CD14-positive monocyte (primary cell): ENCODE measurements at regions not wholly inside any gene's neighbourhood (a gene's known extent, or its start where the extent isn't known, plus 50 kb on each side); places are given as distances from the start of the nearest gene placed in this dataset.

ENCODE experiments used
- DNase-seq, 3 donors: peaks; one replicate each; pipeline ENCODE4 v3.0.0-alpha.2; 2011 to 2022
- H2AFZ ChIP-seq: 2 replicates; pipeline ENCODE4 v1.6.0; 2012; ENCODE audit warnings: mild to moderate bottlenecking, low read depth, low read length, inconsistent platforms; ENCODE audit not compliant: insufficient read depth, poor library complexity, severe bottlenecking
- H3K27ac ChIP-seq, 2 donors: 1 replicate in 1 of 2; 2 replicates in 1 of 2; pipeline ENCODE4 v1.5.1; 2012 to 2013; ENCODE audit warnings: low read length in 2 of 2, control low read depth in 1 of 2, inconsistent platforms in 1 of 2, low read depth in 1 of 2, mild to moderate bottlenecking in 1 of 2
- H3K27me3 ChIP-seq, 2 donors: one replicate each; pipeline versions ENCODE4 v1.6.0 to v1.6.1; 2011 to 2013; ENCODE audit warnings: low read length in 2 of 2; ENCODE audit not compliant: control insufficient read depth in 2 of 2, insufficient read depth in 2 of 2
- H3K36me3 ChIP-seq, 2 donors: replicated peaks in 1 of 2; 1 replicate in 1 of 2; 2 replicates in 1 of 2; pipeline versions ENCODE4 v1.5.1 to v1.6.1; 2012 to 2013; ENCODE audit warnings: low read length in 2 of 2, control low read depth in 1 of 2, inconsistent platforms in 1 of 2, mild to moderate bottlenecking in 1 of 2; ENCODE audit not compliant: insufficient read depth in 2 of 2, control insufficient read depth in 1 of 2
- H3K4me1 ChIP-seq, 2 donors: 1 replicate in 1 of 2; 2 replicates in 1 of 2; pipeline versions ENCODE4 v1.5.1 to v1.6.1; 2012 to 2013; ENCODE audit warnings: low read length in 2 of 2, control low read depth in 1 of 2, inconsistent platforms in 1 of 2, mild to moderate bottlenecking in 1 of 2, moderate library complexity in 1 of 2; ENCODE audit not compliant: insufficient read depth in 2 of 2, control insufficient read depth in 1 of 2
- H3K4me2 ChIP-seq: replicated peaks from 2 replicates; pipeline ENCODE3; 2012; ENCODE audit warnings: low read length, moderate library complexity, mild to moderate bottlenecking; ENCODE audit not compliant: poor library complexity, severe bottlenecking; ENCODE audit errors: extremely low read depth
- H3K4me3 ChIP-seq, 3 experiments: fragments of 200-600 bp in 1 of 3; sonication (generic) in 1 of 3; replicated peaks in 1 of 3; 1 replicate in 2 of 3; 2 replicates in 1 of 3; pipeline ENCODE4 v1.5.1; 2011 to 2013; ENCODE audit warnings: low read length in 3 of 3, mild to moderate bottlenecking in 3 of 3, control low read depth in 2 of 3, low read depth in 2 of 3, inconsistent platforms in 1 of 3, moderate library complexity in 1 of 3
- H3K79me2 ChIP-seq: 2 replicates; pipeline ENCODE4 v1.6.0; 2012; ENCODE audit warnings: mild to moderate bottlenecking, control low read depth, inconsistent platforms, low read length, moderate library complexity; ENCODE audit not compliant: insufficient read depth
- H3K9ac ChIP-seq: 2 replicates; pipeline ENCODE4 v1.6.0; 2017; ENCODE audit warnings: low read length, mild to moderate bottlenecking; ENCODE audit not compliant: insufficient read depth, poor library complexity, severe bottlenecking
- H3K9me3 ChIP-seq, 2 donors: replicated peaks in 1 of 2; 1 replicate in 1 of 2; 2 replicates in 1 of 2; pipeline versions ENCODE4 v1.5.1 to v1.6.1; 2012 to 2013; ENCODE audit warnings: low read length in 2 of 2, control low read depth in 1 of 2; ENCODE audit not compliant: control insufficient read depth in 1 of 2, insufficient read depth in 1 of 2
- H4K20me1 ChIP-seq: 2 replicates; pipeline ENCODE4 v1.6.0; 2012; ENCODE audit warnings: mild to moderate bottlenecking, low read length, control low read depth, moderate library complexity; ENCODE audit not compliant: insufficient read depth
- H3K27ac Mint-ChIP-seq, 7 donors: one replicate each; pipeline ENCODE4 v1.8.0; 2020; ENCODE audit warnings: mild to moderate bottlenecking in 7 of 7, mixed read lengths in 7 of 7, moderate library complexity in 6 of 7, inconsistent platforms in 2 of 7
- H3K27me3 Mint-ChIP-seq, 3 donors: one replicate each; pipeline ENCODE4 v1.8.0; 2021 to 2022; ENCODE audit warnings: low read depth in 3 of 3, mild to moderate bottlenecking in 3 of 3, mixed read lengths in 3 of 3, moderate library complexity in 3 of 3, inconsistent platforms in 1 of 3
- H3K36me3 Mint-ChIP-seq, 2 donors: one replicate each; pipeline ENCODE4 v1.8.0; 2020; ENCODE audit warnings: mixed read lengths in 2 of 2, inconsistent platforms in 1 of 2, mild to moderate bottlenecking in 1 of 2
- H3K4me1 Mint-ChIP-seq: one replicate; pipeline ENCODE4 v1.8.0; 2020; ENCODE audit warnings: mild to moderate bottlenecking, mixed read lengths
- H3K4me3 Mint-ChIP-seq, 2 donors: one replicate each; pipeline ENCODE4 v1.8.0; 2020; ENCODE audit warnings: mild to moderate bottlenecking in 2 of 2, mixed read lengths in 2 of 2, moderate library complexity in 1 of 2
- H3K9me3 Mint-ChIP-seq, 7 donors: one replicate each; pipeline ENCODE4 v1.8.0; 2020 to 2022; ENCODE audit warnings: mixed read lengths in 7 of 7, mild to moderate bottlenecking in 6 of 7, moderate library complexity in 6 of 7, inconsistent platforms in 2 of 7
- WGBS: methylation state at CpG from one replicate; pipeline ENCODE4 v1.1.5; 2013; ENCODE audit warnings: missing lambda C conversion rate; ENCODE audit not compliant: insufficient coverage; 5-methylcytosine and 5-hydroxymethylcytosine counted together
- intact Hi-C, 2 donors: fragments of 100-400 bp; cut with micrococcal nuclease; formaldehyde crosslinking; loops; one replicate each; pipeline versions ENCODE4 v1.15.0 to v1.15.1; 2023
- TF ChIP-seq, protein P1 (sequence below): fragments of 200-600 bp; IDR thresholded peaks from one replicate; pipeline ENCODE4 v1.8.0; 2022; ENCODE audit warnings: antibody characterized with exemption, mild to moderate bottlenecking

- TF ChIP-seq, protein P1, sequence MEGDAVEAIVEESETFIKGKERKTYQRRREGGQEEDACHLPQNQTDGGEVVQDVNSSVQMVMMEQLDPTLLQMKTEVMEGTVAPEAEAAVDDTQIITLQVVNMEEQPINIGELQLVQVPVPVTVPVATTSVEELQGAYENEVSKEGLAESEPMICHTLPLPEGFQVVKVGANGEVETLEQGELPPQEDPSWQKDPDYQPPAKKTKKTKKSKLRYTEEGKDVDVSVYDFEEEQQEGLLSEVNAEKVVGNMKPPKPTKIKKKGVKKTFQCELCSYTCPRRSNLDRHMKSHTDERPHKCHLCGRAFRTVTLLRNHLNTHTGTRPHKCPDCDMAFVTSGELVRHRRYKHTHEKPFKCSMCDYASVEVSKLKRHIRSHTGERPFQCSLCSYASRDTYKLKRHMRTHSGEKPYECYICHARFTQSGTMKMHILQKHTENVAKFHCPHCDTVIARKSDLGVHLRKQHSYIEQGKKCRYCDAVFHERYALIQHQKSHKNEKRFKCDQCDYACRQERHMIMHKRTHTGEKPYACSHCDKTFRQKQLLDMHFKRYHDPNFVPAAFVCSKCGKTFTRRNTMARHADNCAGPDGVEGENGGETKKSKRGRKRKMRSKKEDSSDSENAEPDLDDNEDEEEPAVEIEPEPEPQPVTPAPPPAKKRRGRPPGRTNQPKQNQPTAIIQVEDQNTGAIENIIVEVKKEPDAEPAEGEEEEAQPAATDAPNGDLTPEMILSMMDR: no peak
- Histone ChIP-seq H3K27me3 (no peaks in the 10 kb centered on the region), H3K4me1 (no peaks in the 10 kb centered on the region), H3K4me2 (no peak overlapping the region), H3K79me2 (no peaks in the 10 kb centered on the region), H3K9me3 (no peaks in the 10 kb centered on the region), H3K9ac (no peak overlapping the region), H2AFZ (no peak overlapping the region), H3K36me3 (no peaks in the 10 kb centered on the region), H4K20me1 (no peaks in the 10 kb centered on the region), H3K4me3 (no peak overlapping the region), H3K27ac (no peak overlapping the region)
- DNase-seq: no peak
- Mint-ChIP-seq H3K27me3 (peaks cover 0 to 2% (median 0%) of the 10 kb centered on the region in 3 donors), H3K4me3 (no peak overlapping the region), H3K9me3 (peaks cover 0 to 5% (median 0%) of the 10 kb centered on the region in 7 donors), H3K4me1 (no peaks in the 10 kb centered on the region), H3K27ac (no peak overlapping the region), H3K36me3 (no peaks in the 10 kb centered on the region)
- intact Hi-C loops: no loop called here
- WGBS: 82% methylated on average over 5 of the region's 5 CpGs
Observed at GRCh38 chr11:81840380-81840779, 893.3 kb downstream of the FAM181B start.

DNA sequence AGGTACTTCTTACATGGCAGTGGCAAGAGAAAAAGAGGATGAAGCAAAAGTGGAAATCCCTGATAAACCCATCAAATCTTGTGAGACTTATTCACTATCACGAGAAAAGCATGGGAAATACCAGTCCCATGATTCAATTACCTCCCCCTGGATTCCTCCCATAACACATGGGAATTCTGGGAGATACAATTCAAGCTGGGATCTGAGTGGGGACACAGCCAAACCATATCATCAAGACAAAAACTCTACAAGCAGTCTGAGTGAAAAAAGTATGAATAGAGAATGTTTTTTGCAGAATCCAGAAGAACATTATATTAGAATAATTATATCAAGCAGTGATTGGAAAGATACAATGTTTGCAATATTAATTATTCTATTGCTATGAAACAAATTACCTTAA, 893.7 kb downstream of the FAM181B start:
- Mint-ChIP-seq H3K36me3 (no peaks in the 10 kb centered on the region), H3K27ac (no peak overlapping the region), H3K4me3 (no peak overlapping the region), H3K4me1 (no peaks in the 10 kb centered on the region), H3K27me3 (peaks cover 0 to 2% (median 0%) of the 10 kb centered on the region in 3 donors), H3K9me3 (peaks cover 0 to 5% (median 0%) of the 10 kb centered on the region in 7 donors)
- TF ChIP-seq, protein P1: no peak
- Histone ChIP-seq H3K9ac (no peak overlapping the region), H4K20me1 (no peaks in the 10 kb centered on the region), H3K9me3 (no peaks in the 10 kb centered on the region), H3K4me1 (no peaks in the 10 kb centered on the region), H3K27ac (no peak overlapping the region), H3K27me3 (no peaks in the 10 kb centered on the region), H2AFZ (no peak overlapping the region), H3K79me2 (no peaks in the 10 kb centered on the region), H3K4me2 (no peak overlapping the region), H3K36me3 (no peaks in the 10 kb centered on the region), H3K4me3 (no peak overlapping the region)
- DNase-seq: no peak
- intact Hi-C loops: no loop called here
- WGBS: no CpG with 5 or more reads among the region's 1 CpG
